Activated naive CD4-positive, alpha-beta T cell treated with anti-CD3 and anti-CD28 coated beads for 36 hours (primary cell): ENCODE measurements at regions not wholly inside any gene's neighbourhood (a gene's known extent, or its start where the extent isn't known, plus 50 kb on each side); places are given as distances from the start of the nearest gene placed in this dataset.
"Not testable (repeated sequence)": the region's sequence is repeated elsewhere in the genome, so short reads cannot be mapped to it uniquely, and the experiment has no call there.

Source experiments
- CTCF ChIA-PET: fragments of 350-600 bp; sonication (Branson Sonifier 250); formaldehyde crosslinking; loops from one replicate; lab custom pipeline; 2021; ENCODE audit warnings: antibody characterized with exemption; lab: Charles Lee
- DNase-seq: peaks from one replicate; pipeline ENCODE4 v3.0.0-alpha.2; 2020
- H3K27ac Mint-ChIP-seq: one replicate; pipeline ENCODE4 v1.8.0; 2021; ENCODE audit warnings: mild to moderate bottlenecking, mixed read lengths
- H3K27me3 Mint-ChIP-seq: one replicate; pipeline ENCODE4 v1.8.0; 2021; ENCODE audit warnings: low read depth, mixed read lengths
- H3K36me3 Mint-ChIP-seq: one replicate; pipeline ENCODE4 v1.8.0; 2021; ENCODE audit warnings: low read depth, mixed read lengths
- H3K4me1 Mint-ChIP-seq: one replicate; pipeline ENCODE4 v1.8.0; 2021; ENCODE audit warnings: low read depth, mixed read lengths
- H3K4me3 Mint-ChIP-seq: one replicate; pipeline ENCODE4 v1.8.0; 2021; ENCODE audit warnings: mild to moderate bottlenecking, moderate library complexity, mixed read lengths
- H3K9me3 Mint-ChIP-seq: one replicate; pipeline ENCODE4 v1.8.0; 2021; ENCODE audit warnings: mixed read lengths
- intact Hi-C: fragments of 100-400 bp; cut with micrococcal nuclease; formaldehyde crosslinking; loops from one replicate; pipeline ENCODE4 v1.15.1; 2023

- no peak overlapping the region for H3K4me3 Mint-ChIP-seq
- no peaks in the 10 kb centered on the region for H3K36me3 Mint-ChIP-seq
- H3K27ac Mint-ChIP-seq, result no peak overlapping the region
- CTCF ChIA-PET, result no interaction called here
- no peak for DNase-seq
- H3K27me3 Mint-ChIP-seq, result no peaks in the 10 kb centered on the region
- intact Hi-C loops, result no loop called here
- H3K4me1 Mint-ChIP-seq, result no peaks in the 10 kb centered on the region
- peaks cover 1% of the 10 kb centered on the region for H3K9me3 Mint-ChIP-seq
These were observed 203.5 kb upstream of the HAAO start for GRCh38 chr2:42995752-42996422.

DNA sequence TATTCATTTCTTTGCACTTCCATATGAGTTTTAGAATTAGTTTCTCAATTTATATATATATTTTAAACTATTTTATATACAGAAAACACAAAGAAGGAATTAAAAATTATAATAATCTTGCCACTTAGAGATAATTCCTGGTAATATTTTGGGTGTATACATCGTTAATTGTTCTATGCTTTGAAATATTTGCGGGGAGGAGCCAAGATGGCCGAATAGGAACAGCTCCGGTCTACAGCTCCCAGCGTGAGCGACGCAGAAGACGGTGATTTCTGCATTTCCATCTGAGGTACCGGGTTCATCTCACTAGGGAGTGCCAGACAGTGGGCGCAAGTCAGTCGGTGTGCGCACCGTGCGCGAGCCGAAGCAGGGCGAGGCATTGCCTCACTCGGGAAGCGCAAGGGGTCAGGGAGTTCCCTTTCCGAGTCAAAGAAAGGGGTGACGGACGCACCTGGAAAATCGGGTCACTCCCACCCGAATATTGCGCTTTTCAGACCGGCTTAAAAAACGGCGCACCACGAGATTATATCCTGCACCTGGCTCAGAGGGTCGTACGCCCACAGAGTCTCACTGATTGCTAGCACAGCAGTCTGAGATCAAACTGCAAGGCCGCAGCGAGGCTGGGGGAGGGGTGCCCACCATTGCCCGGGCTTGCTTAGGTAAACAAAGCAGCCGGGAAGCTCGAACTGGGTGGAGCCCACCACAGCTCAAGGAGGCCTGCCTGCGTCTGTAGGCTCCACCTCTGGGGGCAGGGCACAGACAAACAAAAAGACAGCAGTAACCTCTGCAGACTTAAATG is 197.1 kb upstream of the HAAO start:
- H3K27ac Mint-ChIP-seq, H3K27me3 Mint-ChIP-seq, H3K4me1 Mint-ChIP-seq, H3K36me3 Mint-ChIP-seq, DNase-seq, intact Hi-C loops, H3K4me3 Mint-ChIP-seq, H3K9me3 Mint-ChIP-seq, CTCF ChIA-PET: not testable (repeated sequence)

- DNase-seq, H3K27ac Mint-ChIP-seq, intact Hi-C loops, H3K9me3 Mint-ChIP-seq, H3K4me1 Mint-ChIP-seq, H3K27me3 Mint-ChIP-seq, H3K36me3 Mint-ChIP-seq, H3K4me3 Mint-ChIP-seq: not testable (repeated sequence)
- CTCF ChIA-PET, result interaction anchor here (1.3 to 2.2 kb wide), 3 partner anchors 13 to 241 kb away, joined by 3 to 8 read pairs (median 7); no protein-coding TSS in a partner anchor
These were observed 195.7 kb upstream of the HAAO start for GRCh38 chr2:42988055-42988454.

DNA sequence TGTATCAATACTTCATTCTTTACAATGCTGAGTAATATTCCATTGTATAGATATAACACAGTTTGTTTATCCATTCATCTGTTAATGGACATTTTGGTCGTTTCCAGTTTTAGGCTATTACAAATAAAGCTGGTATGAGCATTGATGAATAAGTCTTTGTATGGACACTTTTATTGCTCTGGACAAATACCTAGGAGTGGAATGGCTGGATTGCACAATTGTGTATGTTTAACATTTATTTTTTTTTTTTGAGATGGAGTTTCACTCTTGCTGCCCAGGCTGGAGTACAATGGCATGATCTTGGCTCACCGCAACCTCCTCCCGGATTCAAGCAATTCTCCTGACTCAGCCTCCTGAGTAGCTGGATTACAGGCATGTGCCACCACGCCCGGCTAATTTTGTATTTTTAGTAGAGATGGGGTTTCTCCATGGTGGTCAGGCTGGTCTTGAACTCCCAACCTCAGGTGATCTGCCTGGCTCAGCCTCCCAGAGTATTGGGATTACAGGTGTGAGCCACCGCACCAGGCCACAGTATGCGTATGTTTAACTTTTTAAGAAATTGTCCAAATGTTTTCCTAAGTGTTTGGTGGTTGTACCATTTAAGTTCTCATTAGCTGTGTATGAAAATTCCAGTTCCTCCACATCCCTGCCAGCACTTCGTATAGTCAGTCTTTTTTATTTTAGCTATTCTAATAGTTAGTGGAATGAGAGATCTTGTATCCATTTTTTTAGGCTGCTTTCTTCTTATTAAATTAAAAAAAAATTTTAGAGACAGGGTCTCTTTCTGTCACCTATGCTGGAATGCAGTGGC is 194.9 kb upstream of the HAAO start:
- Mint-ChIP-seq H3K27ac (no peak overlapping the region), H3K27me3 (no peaks in the 10 kb centered on the region), H3K9me3 (peaks cover 2% of the 10 kb centered on the region), H3K4me1 (no peaks in the 10 kb centered on the region), H3K4me3 (no peak overlapping the region), H3K36me3 (no peaks in the 10 kb centered on the region)
- intact Hi-C loops, result no loop called here
- DNase-seq, result no peak
- CTCF ChIA-PET, result interaction anchor here (0.5 to 2.2 kb wide), 4 partner anchors 12 to 242 kb away, joined by 3 to 8 read pairs (median 5); no protein-coding TSS in a partner anchor

DNA sequence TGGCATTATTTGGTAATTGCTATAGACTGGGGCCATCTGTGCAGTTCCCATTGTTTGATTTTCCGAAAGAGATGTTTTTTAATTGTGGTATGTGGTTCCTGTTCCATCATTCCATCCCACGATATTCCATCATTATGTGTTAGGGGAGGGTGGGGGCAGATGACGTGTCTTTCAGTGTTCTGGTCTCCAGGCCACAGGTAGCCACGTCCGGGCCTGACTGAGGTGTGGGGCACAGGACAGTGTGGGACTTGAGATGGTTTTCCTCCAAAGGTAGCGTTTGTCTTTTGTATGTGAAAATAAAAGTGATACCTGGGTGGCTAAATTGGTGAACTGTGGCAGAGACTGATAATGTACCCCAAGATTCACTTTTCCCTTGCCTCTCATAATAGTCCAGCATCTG is 192.2 kb upstream of the HAAO start:
- DNase-seq, result no peak
- CTCF ChIA-PET, result no interaction called here

DNA sequence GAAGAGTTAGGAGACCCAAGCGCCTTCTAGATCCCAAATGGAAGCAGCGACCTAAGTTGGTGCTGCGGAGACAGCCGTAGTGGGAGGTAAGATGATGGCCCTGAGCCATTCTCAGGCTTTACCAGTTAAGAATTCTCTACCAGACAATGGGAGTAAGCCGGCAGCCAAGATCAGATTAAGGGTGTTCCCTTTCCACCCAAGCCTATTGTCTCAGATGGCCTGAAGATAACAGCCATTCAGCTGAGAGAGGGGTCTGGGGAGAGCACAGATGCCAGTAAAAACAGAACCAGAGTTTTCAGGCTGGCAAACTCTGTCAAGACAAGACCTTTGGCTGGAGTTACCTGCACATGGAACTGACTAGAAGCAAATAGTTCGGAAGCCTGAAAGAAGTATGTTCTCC is 191.7 kb upstream of the HAAO start:
- CTCF ChIA-PET, result no interaction called here
- Mint-ChIP-seq H3K9me3 (no peaks in the 10 kb centered on the region), H3K36me3 (no peaks in the 10 kb centered on the region), H3K27me3 (no peaks in the 10 kb centered on the region), H3K4me3 (no peak overlapping the region), H3K4me1 (no peaks in the 10 kb centered on the region), H3K27ac (no peak overlapping the region)
- intact Hi-C loops, result no loop called here
- no peak for DNase-seq

More for the DNA sequence above, 192.2 kb upstream of the HAAO start:
- Mint-ChIP-seq H3K9me3 (no peaks in the 10 kb centered on the region), H3K4me1 (no peaks in the 10 kb centered on the region), H3K4me3 (no peak overlapping the region), H3K36me3 (no peaks in the 10 kb centered on the region), H3K27me3 (no peaks in the 10 kb centered on the region), H3K27ac (no peak overlapping the region)
- intact Hi-C loops, result no loop called here

DNA sequence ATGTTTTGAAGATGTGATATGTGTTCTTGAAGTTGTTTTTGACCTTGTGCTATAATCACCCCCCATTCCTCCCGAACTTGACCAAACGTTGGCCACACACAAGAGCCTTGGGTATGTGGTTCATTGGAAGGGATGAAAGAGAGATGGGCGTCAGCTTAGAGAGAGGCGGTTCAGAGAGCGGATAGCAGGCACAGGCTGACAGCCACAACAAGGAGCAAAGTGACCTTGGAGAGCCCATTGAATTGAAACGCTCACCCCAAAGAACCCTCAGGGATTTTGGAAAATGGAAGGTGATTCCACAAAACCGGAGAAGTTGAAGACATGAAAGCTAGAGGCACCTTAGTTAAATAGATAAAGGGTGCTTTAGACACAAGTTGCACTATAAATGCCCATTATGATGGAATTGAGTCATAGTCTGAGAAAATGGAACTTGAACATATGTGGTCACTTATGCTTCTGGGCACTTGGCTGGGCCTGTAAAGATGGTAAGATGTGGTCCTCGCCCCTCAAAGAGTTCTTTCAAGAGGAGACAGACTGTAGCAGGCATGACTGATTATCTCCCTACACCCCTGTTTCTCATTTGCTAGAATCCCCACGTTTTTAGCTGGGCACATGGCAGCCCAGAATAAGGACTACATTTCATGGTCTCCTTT is 188.5 kb upstream of the HAAO start:
- Mint-ChIP-seq H3K36me3 (no peaks in the 10 kb centered on the region), H3K27ac (no peak overlapping the region), H3K4me1 (peaks cover 9% of the 10 kb centered on the region), H3K27me3 (no peaks in the 10 kb centered on the region), H3K4me3 (no peak overlapping the region), H3K9me3 (no peaks in the 10 kb centered on the region)
- intact Hi-C loops, result no loop called here
- CTCF ChIA-PET, result interaction anchor here (0.8 to 0.9 kb wide), 2 partner anchors 146 to 248 kb away, joined by 3 to 4 read pairs; no protein-coding TSS in a partner anchor
- no peak for DNase-seq

- intact Hi-C loops, result loop anchor here (10.0 kb wide), 1 partner anchor 505 kb away; no protein-coding TSS in a partner anchor
- no peak overlapping the region for H3K4me3 Mint-ChIP-seq
- no peaks in the 10 kb centered on the region for H3K9me3 Mint-ChIP-seq
- no peaks in the 10 kb centered on the region for H3K27me3 Mint-ChIP-seq
- CTCF ChIA-PET, result interaction anchor here (7.9 kb wide), 1 partner anchor 247 kb away, joined by 73 read pairs; the partner anchor contains the start of gene ZFP36L2
- no peak overlapping the region for H3K27ac Mint-ChIP-seq
- peaks cover 9% of the 10 kb centered on the region for H3K4me1 Mint-ChIP-seq
- DNase-seq, result no peak
- H3K36me3 Mint-ChIP-seq, result no peaks in the 10 kb centered on the region
These were observed 187.7 kb upstream of the HAAO start for GRCh38 chr2:42979870-42980763.

DNA sequence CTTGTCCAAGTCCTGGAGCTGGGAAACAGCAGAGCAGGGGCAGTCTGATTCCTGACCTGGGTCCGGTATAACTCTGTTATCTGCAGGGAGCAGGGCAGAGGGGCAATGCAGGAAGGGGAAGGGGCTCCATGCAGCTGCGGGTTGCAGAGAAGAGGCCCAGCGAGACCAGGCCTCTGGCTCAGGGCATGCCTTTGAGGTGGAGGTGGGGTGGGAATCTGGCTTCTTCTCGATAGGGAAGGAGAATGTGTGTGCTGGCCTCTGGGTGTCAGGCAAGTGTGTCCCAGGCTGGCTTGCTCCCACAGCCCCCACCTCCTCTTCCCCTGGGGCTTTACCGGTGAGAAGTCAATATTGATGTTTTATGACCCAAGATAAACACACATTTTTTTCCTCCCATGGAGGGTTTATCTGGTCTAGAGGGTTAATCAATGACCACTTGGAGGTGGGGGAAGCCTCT is 187.1 kb upstream of the HAAO start:
- intact Hi-C loops, result loop anchor here (10.0 kb wide), 1 partner anchor 505 kb away; no protein-coding TSS in a partner anchor
- CTCF ChIA-PET, result interaction anchor here (7.9 kb wide), 1 partner anchor 248 kb away, joined by 73 read pairs; the partner anchor contains the start of gene ZFP36L2
- no peaks in the 10 kb centered on the region for H3K9me3 Mint-ChIP-seq
- H3K4me3 Mint-ChIP-seq, result no peak overlapping the region
- no peak overlapping the region for H3K27ac Mint-ChIP-seq
- no peaks in the 10 kb centered on the region for H3K27me3 Mint-ChIP-seq
- DNase-seq, result no peak
- H3K36me3 Mint-ChIP-seq, result no peaks in the 10 kb centered on the region
- H3K4me1 Mint-ChIP-seq, result peaks cover 9% of the 10 kb centered on the region

- CTCF ChIA-PET, result interaction anchor here (7.9 kb wide), 1 partner anchor 248 kb away, joined by 73 read pairs; the partner anchor contains the start of gene ZFP36L2
- Mint-ChIP-seq H3K4me3 (no peak overlapping the region), H3K27ac (no peak overlapping the region), H3K9me3 (no peaks in the 10 kb centered on the region), H3K4me1 (peaks cover 9% of the 10 kb centered on the region), H3K36me3 (no peaks in the 10 kb centered on the region), H3K27me3 (no peaks in the 10 kb centered on the region)
- intact Hi-C loops, result loop anchor here (10.0 kb wide), 1 partner anchor 506 kb away; no protein-coding TSS in a partner anchor
- no peak for DNase-seq
These were observed 186.6 kb upstream of the HAAO start for GRCh38 chr2:42978887-42979415.
